Esophagus squamous epithelium (tissue), 4 donors: ENCODE measurements at regions not wholly inside any gene's neighbourhood (a gene's known extent, or its start where the extent isn't known, plus 50 kb on each side); places are given as distances from the start of the nearest gene placed in this dataset.

Experiments used
- POLR2A ChIP-seq, 4 donors: fragments of 450-650 bp; IDR thresholded peaks; one replicate each; pipeline ENCODE4 v1.6.1; 2017; ENCODE audit warnings: antibody characterized with exemption in 4 of 4, mild to moderate bottlenecking in 4 of 4, moderate library complexity in 3 of 4
- TF ChIP-seq, protein P1 (sequence below), 6 experiments: fragments of 450-650 bp in 4 of 6; fragments of 200-600 bp in 2 of 6; sonication (generic) in 2 of 6; IDR thresholded peaks; one replicate each; pipeline ENCODE4 v1.5.1; 2016 to 2019; ENCODE audit warnings: antibody characterized with exemption in 6 of 6, mild to moderate bottlenecking in 4 of 6, moderate library complexity in 4 of 6

GRCh38 chr7:93773446-93773845 is 117.1 kb downstream of the TFPI2 start:
- TF ChIP-seq, protein P1, sequence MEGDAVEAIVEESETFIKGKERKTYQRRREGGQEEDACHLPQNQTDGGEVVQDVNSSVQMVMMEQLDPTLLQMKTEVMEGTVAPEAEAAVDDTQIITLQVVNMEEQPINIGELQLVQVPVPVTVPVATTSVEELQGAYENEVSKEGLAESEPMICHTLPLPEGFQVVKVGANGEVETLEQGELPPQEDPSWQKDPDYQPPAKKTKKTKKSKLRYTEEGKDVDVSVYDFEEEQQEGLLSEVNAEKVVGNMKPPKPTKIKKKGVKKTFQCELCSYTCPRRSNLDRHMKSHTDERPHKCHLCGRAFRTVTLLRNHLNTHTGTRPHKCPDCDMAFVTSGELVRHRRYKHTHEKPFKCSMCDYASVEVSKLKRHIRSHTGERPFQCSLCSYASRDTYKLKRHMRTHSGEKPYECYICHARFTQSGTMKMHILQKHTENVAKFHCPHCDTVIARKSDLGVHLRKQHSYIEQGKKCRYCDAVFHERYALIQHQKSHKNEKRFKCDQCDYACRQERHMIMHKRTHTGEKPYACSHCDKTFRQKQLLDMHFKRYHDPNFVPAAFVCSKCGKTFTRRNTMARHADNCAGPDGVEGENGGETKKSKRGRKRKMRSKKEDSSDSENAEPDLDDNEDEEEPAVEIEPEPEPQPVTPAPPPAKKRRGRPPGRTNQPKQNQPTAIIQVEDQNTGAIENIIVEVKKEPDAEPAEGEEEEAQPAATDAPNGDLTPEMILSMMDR (IDR thresholded peaks at IDR 0.05): no peak
- no peak for TF ChIP-seq POLR2A (IDR thresholded peaks at IDR 0.05)
